Ovary (tissue), 3 donors: ENCODE measurements at regions not wholly inside any gene's neighbourhood (a gene's known extent, or its start where the extent isn't known, plus 50 kb on each side); places are given as distances from the start of the nearest gene placed in this dataset.
"Not testable (repeated sequence)": the region's sequence is repeated elsewhere in the genome, so short reads cannot be mapped to it uniquely, and the experiment has no call there.

Experiments used
- EP300 ChIP-seq: sonication (generic); formaldehyde crosslinking; IDR thresholded peaks from one replicate; pipeline ENCODE4 v1.6.1; 2017; ENCODE audit warnings: antibody characterized with exemption
- POLR2A ChIP-seq: fragments of 450-650 bp; IDR thresholded peaks from one replicate; pipeline ENCODE4 v1.6.1; 2017; ENCODE audit warnings: antibody characterized with exemption, mild to moderate bottlenecking, moderate library complexity
- TF ChIP-seq, protein P1 (sequence below), 3 donors: fragments of 450-650 bp in 2 of 3; fragments of 200-600 bp in 1 of 3; IDR thresholded peaks; one replicate each; pipeline versions ENCODE4 v1.5.1 to v1.8.0; 2016 to 2022; ENCODE audit warnings: antibody characterized with exemption in 3 of 3, mild to moderate bottlenecking in 1 of 3
- donor health status: DM: no; HTN: no; CAD: no.

DNA sequence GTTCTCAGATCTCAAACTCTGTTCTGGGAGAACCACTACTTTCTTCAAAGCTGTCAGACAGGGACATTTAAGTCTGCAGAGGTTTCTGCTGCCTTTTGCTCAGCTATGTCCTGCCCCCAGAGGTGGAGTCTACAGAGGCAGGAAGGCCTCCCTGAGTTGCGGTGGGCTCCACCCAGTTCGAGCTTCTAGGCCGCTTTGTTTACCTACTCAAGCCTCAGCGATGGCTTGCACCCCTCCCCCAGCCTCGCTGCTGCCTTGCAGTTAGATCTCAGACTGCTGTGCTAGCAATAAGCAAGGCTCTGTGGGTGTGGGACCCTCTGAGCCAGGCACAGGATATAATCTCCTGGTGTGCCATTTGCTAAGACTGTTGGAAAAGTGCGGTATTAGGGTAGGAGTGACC is 115.1 kb downstream of the YIPF5 start:
- TF ChIP-seq, protein P1, sequence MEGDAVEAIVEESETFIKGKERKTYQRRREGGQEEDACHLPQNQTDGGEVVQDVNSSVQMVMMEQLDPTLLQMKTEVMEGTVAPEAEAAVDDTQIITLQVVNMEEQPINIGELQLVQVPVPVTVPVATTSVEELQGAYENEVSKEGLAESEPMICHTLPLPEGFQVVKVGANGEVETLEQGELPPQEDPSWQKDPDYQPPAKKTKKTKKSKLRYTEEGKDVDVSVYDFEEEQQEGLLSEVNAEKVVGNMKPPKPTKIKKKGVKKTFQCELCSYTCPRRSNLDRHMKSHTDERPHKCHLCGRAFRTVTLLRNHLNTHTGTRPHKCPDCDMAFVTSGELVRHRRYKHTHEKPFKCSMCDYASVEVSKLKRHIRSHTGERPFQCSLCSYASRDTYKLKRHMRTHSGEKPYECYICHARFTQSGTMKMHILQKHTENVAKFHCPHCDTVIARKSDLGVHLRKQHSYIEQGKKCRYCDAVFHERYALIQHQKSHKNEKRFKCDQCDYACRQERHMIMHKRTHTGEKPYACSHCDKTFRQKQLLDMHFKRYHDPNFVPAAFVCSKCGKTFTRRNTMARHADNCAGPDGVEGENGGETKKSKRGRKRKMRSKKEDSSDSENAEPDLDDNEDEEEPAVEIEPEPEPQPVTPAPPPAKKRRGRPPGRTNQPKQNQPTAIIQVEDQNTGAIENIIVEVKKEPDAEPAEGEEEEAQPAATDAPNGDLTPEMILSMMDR (IDR thresholded peaks at IDR 0.05) = not testable (repeated sequence)
- not testable (repeated sequence) for TF ChIP-seq POLR2A, EP300
